Skin of body (tissue), 1 donor: ENCODE measurements at regions not wholly inside any gene's neighbourhood (a gene's known extent, or its start where the extent isn't known, plus 50 kb on each side); places are given as distances from the start of the nearest gene placed in this dataset.

Source experiments
- DNase-seq: peaks from one replicate; lab custom pipeline; 2025; lab: John Stamatoyannopoulos, UW

- no peak for DNase-seq
Observed at GRCh38 chr2:47266939-47267710, 90.8 kb upstream of the CALM2 start.

DNA sequence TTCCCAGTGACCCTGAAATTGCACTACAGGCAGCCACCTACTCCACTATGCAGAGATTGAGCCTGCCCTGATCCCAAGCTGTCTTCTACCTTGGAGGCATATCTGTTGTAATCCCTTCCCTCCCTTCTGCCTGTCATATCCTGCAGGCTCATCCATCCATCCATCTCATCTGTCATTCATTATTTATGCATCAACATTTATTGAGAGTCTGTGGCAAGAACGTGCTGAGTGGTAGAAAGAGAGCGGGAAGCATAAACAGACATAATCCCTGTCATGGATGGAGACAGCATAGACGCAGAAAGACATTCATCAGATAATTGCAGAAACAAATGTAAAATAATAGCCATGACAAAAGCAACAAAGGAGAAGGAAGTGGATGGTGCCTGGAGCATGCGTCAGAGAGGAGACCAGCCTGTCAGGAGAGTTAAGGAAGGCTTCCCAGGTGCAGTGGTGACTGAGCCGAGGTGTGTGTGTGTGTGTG is 89.5 kb upstream of the CALM2 start:
- no peak for DNase-seq

- no peak for DNase-seq
Observed at GRCh38 chr2:47265158-47265557, 88.8 kb upstream of the CALM2 start.

- no peak for DNase-seq
Observed at GRCh38 chr2:47264686-47265085, 88.4 kb upstream of the CALM2 start.

- DNase-seq, result no peak
Observed at GRCh38 chr2:47264143-47264542, 87.8 kb upstream of the CALM2 start.

DNA sequence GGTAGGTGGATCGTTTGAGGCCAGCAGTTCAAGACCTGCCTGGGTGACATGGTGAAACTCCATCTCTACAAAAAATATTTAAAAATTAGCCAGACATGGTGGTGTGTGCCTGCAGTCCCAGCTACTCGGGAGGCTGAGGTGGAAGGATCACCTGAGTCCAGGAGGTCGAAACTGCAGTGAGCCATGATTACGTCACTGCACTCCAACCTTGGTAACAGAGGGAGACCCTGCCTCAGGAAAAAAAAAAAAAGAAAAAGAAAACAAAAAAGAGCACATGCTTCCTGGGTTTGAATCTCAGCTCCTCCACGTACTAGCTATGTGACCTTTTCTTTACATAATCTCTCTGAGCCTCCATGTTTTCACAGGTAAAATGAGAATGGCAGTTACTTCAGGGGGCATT is 86.3 kb upstream of the CALM2 start:
- no peak for DNase-seq

GRCh38 chr2:47260971-47261370 is 84.7 kb upstream of the CALM2 start:
- no peak for DNase-seq

- DNase-seq, result no peak
Observed at GRCh38 chr2:47259829-47260228, 83.5 kb upstream of the CALM2 start.

DNA sequence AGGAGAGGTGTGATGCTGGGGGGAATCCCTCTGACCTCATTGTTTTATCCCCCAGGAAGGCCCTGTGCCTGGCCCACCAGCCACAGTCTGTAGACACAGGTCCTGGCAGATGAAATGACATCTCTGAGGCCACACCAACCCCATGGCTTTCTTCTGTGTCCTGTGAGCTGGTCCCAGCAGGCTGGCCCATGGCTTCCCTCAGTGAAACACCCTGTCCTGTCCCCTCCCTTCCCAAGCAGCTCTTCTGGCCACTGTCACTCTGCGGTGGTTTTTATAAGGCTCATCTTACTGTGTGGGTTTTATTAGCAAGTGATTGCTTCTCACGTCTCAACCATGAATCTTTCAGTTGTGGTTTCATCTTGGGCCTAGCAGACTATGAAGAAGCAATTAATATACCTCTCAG is 81.6 kb upstream of the CALM2 start:
- DNase-seq, result no peak

DNA sequence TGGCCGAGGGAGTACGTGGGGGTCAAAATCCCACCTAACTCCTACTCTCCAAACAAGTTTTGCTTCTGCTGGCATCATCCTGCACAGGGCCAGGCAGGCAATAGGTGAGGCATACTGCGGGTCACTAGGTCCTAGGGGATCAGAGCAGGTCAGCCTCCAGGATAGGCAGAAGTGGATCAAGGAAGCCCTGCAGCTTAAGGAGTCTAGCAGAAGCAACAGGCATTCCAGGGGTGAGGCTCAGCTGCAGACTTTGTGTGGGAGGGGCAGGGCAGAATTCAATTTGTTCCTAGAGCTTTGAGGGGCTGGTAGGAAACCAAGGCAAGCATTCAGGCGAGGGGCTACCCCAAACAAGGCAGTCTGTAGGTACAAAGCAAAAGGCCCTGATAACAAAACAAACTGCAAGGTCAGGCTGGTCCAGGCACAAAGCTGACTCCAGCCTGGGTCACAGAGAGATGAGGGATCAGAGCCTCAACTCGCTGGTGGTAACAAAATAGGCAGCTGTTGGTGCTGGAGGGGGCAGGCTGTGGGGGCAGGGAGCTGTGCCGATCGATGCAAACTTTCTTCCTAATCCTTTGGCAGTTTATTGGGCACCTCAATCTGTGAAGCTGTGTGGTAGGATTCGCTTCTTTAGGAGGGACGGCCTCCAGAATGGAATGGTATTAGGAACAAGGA is 80.2 kb upstream of the CALM2 start:
- DNase-seq, result no peak

DNA sequence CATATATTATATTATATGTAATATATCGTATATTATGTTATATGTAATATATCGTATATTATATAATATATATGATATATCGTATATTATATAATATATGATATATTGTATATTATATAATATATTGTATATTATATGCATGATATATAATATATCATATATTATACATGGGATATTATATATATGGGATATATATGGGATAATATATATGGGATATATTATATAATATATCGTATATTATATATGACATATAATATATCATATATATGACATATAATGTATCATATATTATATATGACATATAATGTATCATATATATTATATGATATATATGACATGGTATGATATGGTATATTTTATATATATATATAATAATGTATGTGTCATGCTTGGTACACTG is 79.5 kb upstream of the CALM2 start:
- DNase-seq, result no peak

GRCh38 chr2:47254464-47254863 is 78.2 kb upstream of the CALM2 start:
- no peak for DNase-seq

- no peak for DNase-seq
Observed at GRCh38 chr2:47253447-47253846, 77.1 kb upstream of the CALM2 start.

GRCh38 chr2:47251404-47251675 is 75.0 kb upstream of the CALM2 start:
- no peak for DNase-seq

DNA sequence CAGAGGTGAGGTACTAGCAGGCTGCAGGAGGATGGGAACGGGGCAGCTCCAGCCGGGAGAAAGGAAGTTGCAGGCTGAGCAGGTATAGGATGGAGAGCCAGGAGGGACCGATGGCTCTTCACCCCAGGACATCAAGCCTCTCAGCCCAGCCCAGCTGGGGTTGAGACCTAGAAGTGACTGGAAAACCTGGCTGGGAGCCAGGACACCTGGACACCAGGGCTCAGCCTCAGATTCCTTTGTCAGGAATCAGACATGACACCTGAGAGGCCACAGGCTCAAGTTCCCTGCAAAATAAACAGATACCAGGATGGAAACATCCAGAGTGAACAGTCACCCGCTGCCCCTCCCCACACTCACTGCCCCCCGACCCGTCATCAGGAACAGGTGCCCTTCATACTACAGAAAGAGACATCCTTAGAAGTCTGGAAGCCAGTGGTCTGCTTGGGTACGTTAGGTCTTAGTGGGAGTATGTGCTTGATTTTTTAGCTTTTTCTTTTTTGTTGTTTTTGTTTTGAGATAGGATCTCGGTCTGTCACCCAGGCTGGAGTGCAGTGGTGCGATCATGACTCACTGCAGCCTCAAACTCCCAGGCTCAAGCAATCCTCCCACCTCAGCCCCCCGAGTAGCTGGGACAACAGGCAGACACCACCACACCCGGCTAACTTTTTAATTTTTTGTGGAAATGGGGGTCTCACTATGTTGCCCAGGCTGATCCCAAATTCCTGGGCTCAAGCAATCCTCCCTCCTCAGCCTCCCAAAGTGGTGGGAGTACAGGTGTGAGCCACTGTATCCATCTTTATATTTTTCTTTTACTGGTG is 74.5 kb upstream of the CALM2 start:
- no peak for DNase-seq

DNA sequence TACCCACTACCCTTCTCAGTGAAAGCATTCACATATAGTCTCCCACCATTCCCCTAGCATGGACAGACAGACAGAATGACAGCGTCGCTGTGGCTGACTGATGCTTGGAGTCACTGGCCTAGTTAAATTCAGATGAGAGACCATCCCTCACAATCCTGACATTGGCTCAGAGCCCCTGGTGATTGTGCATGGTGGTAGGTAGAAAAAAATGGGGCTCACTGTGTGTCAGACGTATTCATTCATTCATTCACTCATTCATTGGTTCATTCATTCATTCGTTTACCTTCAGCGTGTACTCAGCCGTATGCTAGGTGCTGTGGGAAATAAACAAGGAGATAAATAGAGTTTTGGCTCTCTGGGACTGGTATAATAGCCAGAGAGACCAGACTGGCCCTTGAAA is 73.6 kb upstream of the CALM2 start:
- DNase-seq, result no peak

GRCh38 chr2:47249157-47249900 is 73.0 kb upstream of the CALM2 start:
- no peak for DNase-seq

DNA sequence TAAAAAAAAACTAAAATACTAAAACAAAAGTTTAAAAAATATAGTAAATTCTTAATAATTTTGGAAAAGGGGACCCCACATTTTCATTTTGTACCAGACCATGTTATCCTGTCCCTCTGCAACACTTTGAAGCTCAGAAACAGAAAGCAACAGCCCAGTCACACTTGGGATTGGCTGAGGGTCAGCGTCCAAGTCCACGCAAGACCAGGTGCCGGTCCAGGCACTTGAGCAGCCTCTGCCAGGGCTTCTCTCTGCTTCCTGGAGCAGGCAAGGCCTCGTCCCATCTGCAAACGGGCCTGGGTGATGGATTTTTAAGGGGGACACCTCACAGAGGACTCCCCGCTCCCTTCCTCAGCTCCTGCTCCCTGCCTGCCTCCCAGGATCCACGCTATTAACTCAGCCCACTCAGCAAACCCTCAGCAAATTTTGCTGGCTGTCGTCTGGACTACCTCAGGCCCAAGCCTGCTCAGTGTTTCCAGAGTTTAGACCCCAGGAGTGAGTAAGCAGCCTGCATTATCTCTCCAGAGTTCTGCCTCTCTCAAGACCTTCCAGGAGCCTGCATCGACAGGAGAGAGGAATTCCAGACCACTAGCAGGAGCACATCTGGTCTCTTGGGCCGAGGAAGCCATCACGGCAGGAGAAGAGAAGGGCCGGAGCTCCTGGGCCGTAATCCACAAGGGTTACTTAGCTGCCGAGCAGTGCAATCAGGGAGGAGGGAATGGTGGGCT is 67.4 kb upstream of the CALM2 start:
- no peak for DNase-seq

GRCh38 chr2:47241715-47242114 is 65.4 kb upstream of the CALM2 start:
- DNase-seq, result no peak

- DNase-seq, result no peak
Observed at GRCh38 chr2:47239119-47239969, 63.0 kb upstream of the CALM2 start.
